ENCODE measurements at regions not wholly inside any gene's neighbourhood (a gene's known extent, or its start where the extent isn't known, plus 50 kb on each side); places are given as distances from the start of the nearest gene placed in this dataset.

DNA sequence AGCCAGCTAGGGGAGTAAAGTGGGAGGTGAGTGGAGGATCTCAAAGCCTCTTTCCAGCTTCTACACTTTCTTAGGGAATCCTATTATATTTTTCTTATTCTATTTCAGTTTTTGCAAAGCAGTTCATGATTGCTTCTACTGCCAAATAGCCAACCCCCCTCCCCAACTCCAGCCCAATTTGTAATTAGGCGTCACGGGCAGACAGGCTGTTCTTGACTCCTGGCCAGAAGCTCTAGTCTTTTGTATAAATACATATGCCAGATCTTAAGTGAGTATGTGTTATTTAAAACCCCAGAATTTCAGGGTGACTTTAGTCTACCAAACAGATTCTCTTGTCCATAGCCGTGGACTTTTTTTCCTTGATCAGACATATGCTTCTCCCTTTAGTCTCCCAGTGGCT is 255.2 kb downstream of the BUB3 start:
- DNase-seq (ENCODE audit: low read depth): no peak

DNA sequence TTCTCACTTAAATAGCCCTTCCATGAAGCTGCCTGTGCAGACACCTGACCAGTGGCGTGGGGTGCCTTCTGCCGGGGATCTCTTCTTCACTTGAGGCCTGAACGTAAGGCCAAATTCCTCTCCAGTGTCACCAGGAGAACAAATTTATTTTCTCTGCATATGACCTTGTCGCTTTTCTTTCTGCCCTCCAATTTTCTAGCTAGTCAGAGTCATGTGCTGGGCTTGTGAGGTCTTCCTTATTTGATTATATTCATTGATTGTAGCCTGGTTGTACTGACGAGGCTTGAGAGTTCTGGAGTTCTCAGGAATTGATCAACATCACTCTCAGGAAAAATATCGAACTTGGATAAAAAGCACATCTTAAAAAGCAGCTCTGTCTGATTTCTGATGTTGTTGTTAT is 255.7 kb downstream of the BUB3 start:
- no peak for DNase-seq (ENCODE audit: low read depth)

DNA sequence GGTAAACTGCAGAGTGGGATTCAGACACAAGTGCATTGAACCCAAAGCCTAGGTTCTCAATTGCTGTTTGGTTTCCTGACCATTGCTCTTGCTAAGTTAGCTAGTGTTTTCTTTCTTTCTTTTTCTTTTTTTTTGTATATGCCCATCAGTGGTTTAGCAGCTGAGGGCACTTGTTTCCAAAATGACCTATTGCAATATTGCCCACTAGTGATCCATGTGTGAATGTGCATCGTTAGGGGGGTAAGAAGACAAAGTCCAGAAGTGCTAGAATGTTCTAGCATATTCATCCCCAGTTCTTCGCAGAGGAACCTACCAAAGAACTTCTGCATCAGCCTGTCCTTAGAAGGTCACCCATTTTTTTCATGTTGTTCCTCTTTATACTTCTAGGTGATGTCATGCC is 252.8 kb upstream of the GPR26 start:
- DNase-seq (ENCODE audit: low read depth): no peak

DNA sequence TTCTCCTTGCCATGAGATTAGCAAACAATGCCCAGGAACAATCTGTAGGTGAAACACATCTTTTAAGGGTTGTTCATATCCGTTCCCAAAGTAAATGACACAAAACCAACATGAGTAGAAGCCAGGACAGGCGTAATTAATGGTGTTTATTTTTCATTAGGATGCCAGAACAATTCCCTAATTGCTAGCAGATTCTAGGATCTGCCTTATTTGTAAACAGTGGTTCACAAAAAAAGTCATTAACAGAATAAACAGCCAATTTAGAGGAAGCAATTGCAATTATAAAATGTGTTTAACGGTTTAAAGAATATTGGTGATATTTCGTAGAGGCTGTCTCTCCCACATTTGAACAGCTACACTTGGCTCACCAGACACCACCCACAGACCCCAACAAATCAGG is 250.6 kb upstream of the GPR26 start:
- no peak for DNase-seq (ENCODE audit: low read depth)

DNA sequence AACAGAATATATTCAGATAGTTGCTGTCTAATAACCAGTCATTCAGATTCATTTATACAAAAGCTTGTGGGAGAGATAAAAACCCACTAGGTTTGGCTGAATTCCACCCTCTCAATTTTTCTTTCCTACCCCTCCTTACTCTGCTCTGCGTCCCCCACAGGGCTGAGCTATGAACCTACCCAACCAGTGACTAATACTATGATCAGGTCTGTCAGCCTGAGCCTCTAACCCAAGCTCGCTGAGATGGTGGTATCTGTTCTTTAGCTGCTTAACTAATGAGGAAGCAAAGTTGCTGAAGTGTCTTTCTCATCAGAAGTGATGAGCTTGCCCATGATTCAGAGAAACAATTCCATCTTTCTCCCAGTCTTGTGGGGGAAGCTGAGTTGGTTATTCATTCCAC is 248.7 kb upstream of the GPR26 start:
- DNase-seq (ENCODE audit: low read depth): no peak

DNA sequence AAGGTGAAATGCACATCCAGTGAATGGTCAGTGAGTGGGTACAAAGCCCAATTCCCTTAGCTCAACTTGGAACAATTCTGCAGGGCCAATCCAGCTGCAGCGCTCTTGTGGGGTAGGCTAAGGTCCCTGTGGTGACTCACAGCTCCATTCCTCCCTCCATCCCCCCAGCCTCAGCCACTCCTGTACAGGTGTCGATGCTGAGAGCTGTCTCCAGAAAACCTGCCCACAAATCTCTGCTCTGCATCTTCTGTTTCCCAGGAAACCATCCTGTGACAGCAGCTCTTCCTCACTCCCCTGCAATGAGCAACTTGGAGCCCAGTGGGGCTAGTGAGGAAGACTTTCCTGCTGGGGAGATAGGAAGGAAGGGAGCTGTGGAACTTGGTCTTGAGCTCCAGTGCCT is 244.7 kb upstream of the GPR26 start:
- DNase-seq (ENCODE audit: low read depth): no peak

DNA sequence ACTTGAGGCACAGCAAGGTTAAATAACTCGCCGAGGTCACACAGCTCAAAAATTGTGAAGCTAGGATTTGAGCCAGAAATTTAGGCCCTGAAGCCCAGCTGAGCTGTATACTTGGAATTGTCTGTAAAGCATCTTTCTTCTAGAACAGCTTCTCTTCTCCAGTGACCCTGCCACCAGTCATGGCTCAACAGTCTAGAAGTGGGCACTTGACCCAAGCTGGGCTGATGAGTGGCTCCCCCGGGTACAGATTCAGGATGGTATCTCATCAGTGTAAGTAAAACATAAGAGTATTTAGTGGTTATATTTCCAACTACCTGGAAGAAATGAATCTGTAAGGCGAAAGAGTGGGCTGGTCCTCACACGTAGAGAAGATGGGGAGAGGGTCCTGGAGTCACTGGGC is 243.9 kb upstream of the GPR26 start:
- no peak for DNase-seq (ENCODE audit: low read depth)

DNA sequence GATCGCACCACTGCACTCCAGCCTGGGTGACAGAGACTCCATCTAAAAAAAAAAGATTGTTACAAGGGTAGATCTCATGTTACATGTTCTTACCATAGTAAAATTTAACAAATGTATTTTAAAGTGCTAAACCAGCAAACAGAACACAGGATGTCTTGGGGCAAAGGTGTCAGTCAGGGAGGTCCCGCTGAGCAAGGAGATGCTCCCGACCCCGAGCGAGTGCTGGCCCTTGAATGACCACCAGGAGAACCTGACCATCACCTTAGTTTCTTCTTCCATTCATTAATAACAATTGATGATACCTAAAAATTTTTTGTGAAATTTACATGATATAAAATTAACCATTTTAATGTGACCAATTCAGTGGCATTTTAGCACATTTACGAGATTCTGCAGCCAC is 241.6 kb upstream of the GPR26 start:
- no peak for DNase-seq (ENCODE audit: low read depth)

DNA sequence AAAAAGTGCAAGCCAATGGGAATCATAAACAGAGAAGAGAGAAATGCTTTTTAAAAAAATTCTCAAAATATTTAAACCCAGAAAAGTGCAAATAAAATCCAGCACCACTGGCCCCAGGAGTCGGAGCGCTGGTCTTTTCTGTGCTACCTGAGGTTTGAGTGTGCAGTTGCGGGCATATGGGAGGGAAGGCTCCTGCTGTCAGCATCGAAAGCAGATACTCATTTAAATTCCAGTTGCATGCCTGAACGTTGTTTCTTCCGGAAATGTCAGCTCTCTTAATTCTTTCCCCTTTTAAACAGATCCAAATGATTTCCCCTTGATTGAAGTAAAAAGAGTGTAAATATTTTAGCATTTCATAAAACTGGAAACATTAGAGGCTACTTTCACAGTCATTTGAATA is 240.5 kb upstream of the GPR26 start:
- no peak for DNase-seq (ENCODE audit: low read depth)

DNA sequence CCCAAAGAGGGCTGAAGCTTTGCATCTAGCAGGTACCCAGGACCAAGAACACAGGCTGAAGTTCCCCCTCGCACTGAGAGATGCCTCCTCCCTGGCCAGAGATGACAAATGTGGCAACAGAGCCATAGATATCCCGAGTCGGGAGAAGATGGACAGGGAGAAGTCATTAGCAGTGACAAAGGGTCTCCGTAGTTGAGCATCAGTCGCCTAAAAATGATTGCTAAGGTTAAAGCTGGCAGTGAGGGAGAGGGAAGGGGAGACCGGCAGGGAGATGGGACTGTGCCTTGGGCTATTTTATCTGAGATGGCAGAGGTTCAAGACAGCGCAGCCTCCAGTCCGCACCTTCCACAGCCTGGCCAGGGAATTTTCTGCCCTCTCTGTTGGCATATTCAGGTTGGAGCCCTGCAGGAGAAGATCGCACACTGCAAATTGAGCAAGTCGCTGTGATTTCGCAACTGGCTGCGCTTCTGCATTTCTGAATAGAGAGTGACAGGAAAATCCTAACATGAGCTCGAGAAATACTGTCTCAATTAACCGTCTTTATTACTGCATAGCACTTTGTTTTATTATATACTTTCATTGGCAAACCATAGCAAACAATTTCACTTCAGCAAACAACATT is 238.9 kb upstream of the GPR26 start:
- no peak for DNase-seq (ENCODE audit: low read depth)

DNA sequence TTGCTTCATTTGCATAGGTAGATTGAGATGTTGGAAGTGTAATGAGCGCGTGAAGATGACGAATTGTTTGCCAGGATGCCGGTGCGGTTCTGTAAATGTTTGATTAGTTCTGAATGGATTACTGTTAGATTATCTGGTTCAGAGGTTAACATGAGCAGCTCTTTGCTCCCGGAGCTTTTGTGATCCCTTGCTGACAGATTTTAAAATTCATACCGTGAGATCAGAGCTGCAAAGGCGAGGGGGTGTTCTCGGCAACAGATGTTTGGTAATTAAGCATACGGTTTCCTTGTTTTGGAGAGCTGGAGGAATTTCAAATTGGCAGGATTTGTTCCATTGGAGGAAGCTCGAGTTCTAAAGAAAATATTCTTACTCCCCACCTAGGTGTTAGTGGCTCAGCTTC is 237.8 kb upstream of the GPR26 start:
- DNase-seq (ENCODE audit: low read depth): no peak

DNA sequence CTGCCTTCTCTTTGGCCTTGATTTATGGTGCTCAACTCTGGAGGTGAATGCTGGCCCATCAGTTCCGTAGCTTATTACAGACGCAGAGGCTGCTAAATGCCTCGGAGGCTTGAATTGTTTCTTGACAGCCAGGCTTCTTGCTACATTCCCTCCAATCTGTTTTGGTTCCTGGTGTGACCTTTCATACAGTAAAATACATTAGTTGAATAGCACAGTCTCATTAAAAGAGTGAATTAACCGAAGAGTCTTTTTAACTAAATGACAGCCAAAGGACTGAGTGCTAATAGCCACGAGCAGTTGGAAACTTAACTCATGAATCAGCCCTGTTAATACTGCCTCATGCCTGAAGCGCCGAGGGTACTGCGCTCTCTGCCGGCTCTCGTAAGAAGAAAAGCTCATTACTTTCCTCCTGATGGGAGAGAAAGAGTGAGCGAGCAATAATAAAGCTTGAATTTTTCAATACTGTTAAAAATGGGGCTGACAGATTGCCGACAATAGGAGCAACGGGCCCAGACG is 236.4 kb upstream of the GPR26 start:
- DNase-seq (ENCODE audit: low read depth): no peak

DNA sequence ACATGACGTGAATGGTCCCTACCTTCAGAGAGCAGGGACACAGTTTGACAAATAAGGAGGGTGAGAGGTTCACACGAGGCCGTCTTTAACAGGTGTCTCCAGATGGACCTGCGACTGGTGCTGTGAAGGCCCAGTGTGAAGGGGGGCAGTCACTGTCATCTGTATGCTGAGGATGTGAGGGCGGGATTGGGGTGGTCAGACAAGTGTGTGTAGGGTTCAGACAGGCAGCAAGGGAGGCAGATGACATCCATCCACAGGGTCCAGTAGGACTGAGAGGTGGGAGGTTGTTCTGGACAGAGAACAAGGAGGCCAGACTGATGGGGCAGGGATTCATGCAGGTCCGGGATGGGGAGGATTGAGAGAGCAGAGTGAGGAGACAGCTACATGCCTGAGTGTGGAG is 232.6 kb upstream of the GPR26 start:
- DNase-seq (ENCODE audit: low read depth): no peak

DNA sequence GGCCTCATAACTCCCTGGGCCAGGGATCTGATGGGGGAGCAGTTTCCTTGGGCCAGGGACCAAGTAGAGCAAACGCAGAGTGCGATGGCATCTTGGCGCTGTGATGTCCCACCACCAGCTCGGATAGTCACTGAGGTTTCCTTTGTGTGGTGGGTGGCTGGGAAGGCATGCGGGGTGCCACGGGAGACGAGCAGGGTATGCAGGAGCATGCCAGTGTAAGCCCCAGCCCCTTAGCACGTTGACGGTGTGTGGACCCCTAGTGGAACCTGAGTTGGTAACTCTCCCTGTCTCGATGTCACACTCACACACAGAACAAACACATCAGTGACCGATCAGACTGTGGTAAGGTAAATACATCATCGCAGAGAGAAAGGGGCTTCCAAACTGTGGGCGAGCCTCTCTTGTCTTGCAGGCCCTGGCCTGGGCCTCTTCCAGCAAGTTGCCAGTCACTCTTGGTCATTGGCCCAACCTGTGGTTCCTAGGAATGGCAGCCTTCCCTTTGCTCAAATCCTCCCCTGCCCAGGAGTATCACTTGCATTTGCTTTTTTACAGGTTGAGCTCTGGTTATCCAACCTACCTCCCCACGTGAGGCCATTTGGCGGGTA is 231.6 kb upstream of the GPR26 start:
- DNase-seq (ENCODE audit: low read depth): no peak

DNA sequence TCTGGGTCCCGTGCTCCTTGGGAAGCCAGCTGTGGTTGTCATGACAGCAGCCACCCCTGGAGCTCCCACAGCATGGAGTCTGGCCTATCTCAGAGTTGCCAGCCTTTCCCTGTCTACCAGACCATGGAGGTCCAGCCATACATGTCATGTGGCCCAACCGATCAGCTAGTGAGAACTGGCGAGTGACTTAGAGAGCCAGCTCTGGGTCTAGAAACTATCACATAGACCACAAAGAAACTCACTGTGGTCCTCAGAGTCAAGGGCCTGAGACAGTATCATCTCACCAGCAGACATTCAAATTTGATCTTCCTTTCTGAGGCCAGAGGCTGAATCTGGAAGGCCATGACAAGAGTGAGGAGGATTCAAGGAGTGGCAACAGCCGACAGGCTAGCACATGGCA is 223.3 kb upstream of the GPR26 start:
- DNase-seq (ENCODE audit: low read depth): no peak

DNA sequence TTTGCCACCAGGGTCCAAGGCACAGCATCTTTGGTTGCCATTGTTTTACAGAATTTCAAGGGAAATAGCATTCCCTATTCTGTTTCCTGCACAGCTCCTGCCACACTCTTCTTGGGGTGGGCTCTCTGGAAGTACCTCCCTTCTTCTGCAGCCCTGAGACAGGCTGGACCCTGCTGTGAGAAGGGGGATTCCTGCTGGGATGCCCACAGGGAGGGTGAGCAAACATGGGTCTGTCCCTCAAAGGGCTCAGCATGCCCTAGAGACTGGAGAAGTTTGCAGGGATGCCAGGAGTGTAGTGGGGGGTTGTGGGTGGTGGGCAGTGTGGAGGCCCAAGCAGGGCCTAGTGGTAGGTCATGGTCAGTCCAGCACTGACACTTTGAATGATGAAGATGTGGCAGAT is 222.2 kb upstream of the GPR26 start:
- DNase-seq (ENCODE audit: low read depth): no peak

DNA sequence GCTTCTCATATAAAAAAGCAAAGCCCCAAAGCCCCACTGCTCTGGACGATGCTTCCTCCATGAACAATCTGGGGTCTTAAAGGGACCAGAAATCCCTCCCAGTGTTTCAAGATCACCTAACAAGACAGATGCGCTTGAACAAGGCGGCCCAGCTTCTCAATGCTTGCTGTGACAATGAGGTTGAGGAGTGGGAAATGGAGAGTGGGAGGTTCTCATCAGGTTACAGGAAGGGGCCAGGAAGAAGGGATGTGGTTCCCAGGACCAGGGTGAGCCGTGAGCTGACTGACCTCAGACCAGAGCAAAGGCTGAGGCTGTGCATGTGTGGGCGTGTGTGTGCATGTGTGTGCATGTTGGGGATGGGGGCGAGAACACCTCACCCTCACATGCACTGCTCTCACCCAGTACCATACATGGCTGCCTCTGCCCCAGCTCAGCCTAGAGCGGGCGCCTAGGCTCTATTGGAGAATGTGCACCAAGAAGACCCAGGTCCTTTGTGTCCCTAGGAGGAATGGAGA is 220.8 kb upstream of the GPR26 start:
- no peak for DNase-seq (ENCODE audit: low read depth)

DNA sequence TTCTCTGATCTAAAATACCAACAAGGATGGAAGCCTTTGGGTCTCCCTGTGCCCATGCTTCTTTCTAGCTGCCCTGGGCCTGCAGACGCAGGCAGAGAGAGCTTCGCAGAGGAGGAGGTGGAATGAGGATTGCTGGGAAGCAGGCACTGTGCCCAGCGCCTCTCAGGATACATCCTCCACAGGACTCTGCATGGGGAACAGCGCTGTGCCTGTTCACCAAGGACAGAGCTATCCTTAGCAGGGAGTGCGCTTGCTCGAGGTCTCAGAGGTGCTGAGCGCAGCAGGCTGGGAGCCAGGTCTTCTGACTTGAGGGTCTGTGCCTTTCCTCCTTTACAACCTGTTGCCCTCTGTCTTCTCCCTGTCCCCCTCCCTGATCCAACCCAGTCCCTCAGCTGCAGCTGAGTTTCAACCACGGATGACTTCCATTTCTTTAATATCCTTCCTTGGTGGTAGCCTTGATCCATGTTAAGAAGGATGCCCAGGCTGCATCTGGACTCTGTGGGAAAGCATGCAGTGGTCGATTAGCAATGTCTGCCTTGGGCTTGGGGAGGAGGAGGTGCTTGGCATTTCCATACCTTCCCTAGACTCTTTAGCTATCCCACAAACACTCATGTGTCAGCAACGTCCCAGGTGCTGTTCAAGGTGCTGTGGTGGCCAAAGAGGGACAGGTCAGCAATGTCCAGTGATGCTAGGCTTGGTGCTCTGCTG is 219.6 kb upstream of the GPR26 start:
- DNase-seq (ENCODE audit: low read depth): no peak

DNA sequence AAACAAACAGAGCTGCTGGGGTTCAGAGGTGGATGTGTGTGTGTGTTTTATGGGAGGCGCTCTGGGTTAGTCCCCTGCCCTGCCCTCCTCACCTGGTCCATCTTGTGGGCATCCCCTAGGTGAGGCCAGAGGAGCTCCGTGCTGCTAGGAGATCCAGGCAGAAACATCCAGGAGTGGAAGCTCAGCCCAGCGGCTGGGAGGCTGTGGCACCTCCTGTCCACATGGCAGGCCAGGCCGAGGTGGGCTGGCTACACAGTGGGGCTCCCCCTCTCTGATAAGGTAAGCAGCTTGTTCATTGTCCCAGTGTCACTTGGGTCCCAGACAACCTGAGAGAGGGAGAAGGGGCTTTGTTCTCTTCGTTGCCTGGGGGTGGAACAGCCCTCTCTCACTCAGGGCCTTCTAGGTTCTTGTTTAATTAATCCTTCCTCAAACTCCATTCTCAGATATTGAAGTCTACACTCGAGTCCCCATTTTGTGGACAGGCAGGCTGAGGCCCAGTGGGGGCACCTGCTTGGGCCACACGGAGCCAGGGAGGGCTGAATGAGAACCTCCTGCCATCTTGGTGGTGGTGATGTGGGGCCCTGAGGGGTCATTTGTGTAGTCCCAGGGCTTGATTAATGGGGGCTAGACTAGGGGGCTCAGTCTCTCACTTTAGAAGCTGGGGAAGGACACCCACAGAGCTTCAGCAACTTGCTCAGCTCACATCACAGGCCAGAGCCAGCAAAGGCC is 216.8 kb upstream of the GPR26 start:
- no peak for DNase-seq (ENCODE audit: low read depth)

DNA sequence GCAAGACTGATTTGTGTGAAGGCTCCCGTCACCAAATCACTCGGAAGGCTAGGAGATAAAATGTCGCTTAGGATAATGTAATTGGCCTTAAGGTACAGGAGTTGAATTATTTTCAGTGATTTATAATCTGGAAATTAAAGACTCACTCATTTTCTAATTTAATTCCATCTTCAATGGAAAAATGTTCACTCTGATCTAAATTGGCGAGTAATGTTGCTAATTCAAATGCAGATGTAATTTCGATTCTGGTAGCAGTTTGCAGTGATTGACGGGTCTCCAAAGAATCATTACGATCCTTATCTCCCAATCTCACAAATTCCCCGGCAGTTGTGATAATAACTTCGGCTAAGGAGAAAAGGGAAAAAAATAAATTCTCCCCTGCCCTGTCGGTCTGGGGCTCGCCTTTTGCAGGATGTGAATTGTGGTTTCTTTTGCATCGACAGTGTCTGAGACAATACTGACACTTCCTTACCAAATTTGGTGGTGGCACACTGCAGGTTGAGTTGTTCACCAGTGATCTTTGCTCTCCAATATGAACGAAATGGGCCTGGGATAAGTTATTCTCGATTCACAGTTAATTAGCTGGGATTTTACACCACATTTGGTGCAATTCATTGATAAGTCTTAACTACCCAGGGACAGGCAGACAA is 215.1 kb upstream of the GPR26 start:
- DNase-seq (ENCODE audit: low read depth): no peak

DNA sequence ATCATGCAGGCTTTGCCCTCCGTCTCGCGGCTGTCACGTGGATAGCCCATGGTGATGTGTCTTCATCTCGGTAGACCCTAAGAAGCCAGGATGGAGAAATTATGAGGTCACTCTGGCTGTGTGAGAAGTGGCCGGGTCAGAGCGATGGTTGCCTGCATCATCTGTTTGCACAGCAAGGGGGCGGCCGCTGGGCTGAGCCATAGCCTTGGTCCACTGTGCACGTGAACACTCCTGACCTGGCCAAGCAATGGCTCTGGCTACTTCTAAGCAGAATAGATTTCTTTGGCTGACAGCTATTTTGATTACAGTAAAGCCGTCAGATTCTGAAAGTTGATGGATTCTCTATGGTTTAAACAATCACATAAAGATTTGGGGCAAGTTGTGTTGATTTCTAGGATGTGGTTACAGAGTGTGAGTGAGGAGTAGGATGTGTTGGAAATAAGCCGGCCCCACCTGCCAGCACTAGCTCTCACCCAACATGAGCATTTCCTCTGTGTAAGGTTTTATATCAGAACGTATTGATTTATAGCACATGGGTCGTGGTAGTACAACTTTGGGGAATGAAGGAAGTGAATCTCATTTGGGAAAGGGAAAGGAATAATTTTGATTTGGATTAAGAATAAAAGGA is 214.4 kb upstream of the GPR26 start:
- no peak for DNase-seq (ENCODE audit: low read depth)

DNA sequence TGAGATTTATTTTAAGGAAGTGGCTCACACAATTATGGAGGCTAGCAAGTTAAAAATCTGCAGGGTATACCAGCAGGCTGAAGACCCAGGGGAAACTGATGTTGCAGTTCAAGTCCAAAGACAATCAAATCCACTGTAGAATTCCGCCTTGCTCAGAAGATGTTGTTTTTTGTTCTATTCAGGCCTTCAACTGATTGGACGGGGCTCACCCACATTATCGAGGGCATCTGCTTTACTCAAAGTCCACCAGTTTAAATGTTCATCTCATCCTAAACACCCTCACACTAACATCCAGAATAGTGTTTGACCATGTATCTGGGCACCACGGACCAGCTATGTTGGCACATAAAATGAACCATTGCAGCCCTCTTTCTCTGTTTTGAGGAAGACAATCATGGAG is 211.2 kb upstream of the GPR26 start:
- no peak for DNase-seq (ENCODE audit: low read depth)

Measured in ELR (cell line).